ENCODE measurements at regions not wholly inside any gene's neighbourhood (a gene's known extent, or its start where the extent isn't known, plus 50 kb on each side); places are given as distances from the start of the nearest gene placed in this dataset.
"Not testable (repeated sequence)": the region's sequence is repeated elsewhere in the genome, so short reads cannot be mapped to it uniquely, and the experiment has no call there.

DNA sequence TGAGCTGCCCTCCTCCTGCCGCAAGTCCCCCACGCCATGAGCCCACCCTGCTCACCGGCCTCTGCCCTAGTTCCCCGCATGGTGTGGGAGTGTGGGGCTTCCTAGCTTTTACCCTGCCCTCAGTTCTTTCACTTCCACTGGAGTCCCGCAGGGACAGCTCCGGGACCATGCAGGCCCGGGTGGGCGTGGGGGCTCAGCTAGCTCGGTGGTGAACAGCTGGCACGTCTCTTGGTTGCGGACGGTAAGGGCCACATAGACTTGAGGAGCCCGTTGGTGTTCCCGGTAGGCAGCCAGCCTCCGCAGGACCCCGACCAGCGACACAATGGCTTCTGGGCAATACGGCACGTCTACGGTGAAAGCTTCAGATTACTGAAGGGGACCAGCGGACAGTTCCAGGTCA is 108.9 kb upstream of the CCZ1B start:
- DNase-seq (ENCODE audit: low spot score): no peak
- intact Hi-C loops (cut with DNase I): no loop called here
- ATAC-seq: no peak

DNA sequence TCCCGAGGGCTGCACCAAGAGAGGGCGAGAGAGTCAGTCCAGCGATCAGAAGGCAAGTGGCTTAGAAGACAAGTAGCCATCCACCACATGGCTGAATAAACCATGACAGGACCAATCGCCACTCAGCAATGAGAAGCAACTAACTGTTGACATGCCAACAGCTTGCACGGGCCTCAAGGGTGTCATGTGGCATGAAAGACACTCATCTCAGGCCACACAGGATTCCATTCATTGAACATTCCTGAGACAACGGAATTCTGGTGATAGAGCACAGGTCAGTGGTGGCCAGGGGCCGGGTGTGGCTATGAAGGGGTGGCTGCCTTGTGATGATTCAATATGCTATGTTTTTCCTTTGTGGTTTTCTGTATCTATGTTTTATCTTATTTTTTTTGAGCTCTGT is 110.6 kb upstream of the CCZ1B start:
- DNase-seq (ENCODE audit: low spot score); ATAC-seq; intact Hi-C loops (cut with DNase I): not testable (repeated sequence)

DNA sequence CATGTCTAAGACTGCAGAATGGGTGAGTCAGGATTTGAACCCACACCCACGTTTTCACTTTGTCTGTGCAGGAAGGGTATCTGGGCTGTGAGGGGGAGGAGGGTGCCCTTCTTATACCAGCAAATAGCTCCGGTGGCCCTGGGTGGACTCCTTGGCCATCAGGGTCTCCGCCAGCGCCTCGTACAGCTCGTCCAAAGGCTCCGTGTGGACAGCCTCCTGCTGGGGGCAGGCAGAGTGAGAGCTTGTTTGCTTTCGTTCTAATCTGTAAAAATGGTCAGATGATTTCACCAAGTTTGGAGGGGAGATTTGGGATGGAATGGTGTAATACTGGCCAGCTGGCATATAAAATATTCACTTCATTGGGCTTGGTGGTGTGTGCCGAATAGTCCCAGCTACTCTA is 111.7 kb upstream of the CCZ1B start:
- intact Hi-C loops (cut with DNase I); DNase-seq (ENCODE audit: low spot score); ATAC-seq: not testable (repeated sequence)

DNA sequence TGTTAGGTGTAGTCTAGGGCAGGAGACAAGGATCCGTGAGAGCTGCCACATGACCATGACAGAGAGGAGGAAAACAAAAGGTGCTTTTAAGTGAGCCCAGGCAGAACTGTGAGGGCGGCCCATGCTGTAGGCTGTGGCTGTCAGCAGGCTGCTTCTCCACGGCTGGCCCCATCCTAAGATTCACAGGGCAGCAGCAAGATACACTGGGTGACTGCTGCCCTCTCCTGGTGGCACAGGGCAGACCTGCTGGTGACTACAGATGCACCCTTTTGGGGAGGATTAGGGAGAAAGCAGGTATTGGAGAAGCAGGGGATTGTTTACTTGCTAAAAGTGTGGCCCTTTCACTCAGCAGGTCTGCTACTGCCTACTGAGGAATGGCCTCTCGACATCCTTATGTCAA is 112.2 kb upstream of the CCZ1B start:
- DNase-seq (ENCODE audit: low spot score); intact Hi-C loops (cut with DNase I); ATAC-seq: not testable (repeated sequence)

DNA sequence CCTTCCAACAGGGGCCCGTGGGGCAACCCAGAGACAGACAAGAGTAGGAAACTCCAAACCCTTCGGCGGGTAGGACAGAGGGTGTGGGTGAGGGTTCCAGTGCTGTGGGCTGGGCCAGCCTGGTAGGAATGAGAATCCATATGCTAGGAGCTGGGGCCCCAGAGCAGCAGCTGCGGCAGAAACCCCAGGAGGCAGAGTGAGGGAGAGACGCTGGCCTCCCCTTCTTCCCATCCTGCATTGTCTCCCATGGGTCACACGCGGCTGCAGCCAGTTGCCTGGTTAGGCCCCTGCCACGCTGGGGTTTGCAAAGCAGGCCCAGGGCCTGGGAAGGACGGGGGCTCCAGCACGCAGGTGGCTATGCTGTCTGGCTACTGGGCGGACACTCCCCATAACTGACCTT is 113.1 kb upstream of the CCZ1B start:
- DNase-seq (ENCODE audit: low spot score); intact Hi-C loops (cut with DNase I); ATAC-seq: not testable (repeated sequence)

DNA sequence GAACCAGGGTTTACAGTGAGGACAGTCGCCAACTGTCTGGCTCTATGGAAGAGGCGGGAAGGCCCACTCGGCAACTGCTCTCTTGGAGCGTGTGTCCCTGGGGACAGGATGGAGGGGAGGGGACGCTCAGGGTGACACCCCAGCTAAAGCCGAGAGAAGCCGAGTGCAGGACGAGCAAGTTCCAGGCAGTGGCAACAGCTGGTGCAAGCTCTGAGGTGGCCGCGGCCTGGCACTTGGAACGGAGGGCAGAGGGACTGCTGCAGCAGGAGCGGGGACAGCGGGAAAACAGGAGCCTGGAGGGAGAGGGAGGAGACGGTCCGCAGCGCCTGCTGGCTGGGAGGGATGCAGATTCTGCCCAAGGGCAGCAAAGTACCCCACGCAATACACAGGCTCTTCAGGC is 113.8 kb upstream of the CCZ1B start:
- intact Hi-C loops (cut with DNase I); DNase-seq (ENCODE audit: low spot score); ATAC-seq: not testable (repeated sequence)

DNA sequence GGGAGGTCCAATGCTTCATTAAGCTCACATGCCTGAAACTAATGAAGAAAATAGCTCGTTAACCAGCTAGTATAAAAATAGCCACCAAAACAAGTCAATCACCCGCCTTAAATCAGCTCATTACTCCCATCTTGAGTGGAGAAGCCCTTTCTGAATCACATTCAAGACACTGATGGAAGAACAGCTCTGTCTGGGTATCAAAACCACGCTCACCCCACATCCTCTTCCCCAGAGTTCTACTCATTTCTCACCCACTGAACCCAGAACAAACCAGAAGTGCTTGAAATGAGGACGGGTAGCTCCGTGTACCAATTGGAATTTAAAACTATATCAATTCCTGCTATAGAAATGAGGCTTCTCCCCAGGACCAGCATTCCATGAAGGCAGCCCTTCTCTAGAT is 120.8 kb upstream of the CCZ1B start:
- ATAC-seq; intact Hi-C loops (cut with DNase I); DNase-seq (ENCODE audit: low spot score): not testable (repeated sequence)

DNA sequence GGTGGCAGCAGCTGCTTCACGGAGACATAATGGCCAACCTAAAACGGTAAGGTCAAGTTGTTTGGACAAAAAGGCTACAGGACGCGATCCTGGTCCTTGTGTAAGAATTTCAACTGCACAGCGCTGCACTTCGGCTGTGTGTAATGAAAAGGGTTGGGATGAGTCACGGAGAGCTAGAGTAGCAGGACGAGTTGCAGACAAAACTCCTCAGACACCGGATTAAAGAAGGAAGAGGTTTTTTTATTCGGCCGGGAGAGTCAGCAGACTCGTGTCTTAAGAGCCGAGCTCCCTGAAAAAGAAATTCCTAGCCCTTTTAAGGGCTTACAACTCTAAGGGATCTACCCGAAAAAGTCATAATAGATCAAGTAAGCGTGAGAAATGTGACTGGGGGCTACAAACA is 124.2 kb upstream of the CCZ1B start:
- intact Hi-C loops (cut with DNase I); ATAC-seq; DNase-seq (ENCODE audit: low spot score): not testable (repeated sequence)

DNA sequence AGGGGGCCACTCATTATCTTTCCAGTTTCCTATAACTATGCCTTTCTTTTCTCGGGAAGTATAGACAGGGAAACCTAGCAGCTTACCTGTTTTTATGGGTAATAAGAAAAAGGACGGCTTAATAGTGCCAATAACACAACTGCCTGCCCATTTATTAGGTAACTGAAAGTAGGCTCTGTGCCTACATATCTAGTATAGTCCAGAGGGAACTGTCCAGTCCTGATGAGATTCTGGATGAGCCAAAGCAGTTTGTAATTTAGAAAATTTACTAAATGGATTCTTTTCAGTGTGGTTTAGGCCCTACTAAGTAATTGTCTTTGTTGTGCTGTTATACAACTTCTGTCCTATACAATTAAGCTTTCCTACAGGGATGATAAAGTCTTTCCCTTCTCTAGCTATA is 125.5 kb upstream of the CCZ1B start:
- ATAC-seq; DNase-seq (ENCODE audit: low spot score); intact Hi-C loops (cut with DNase I): not testable (repeated sequence)

DNA sequence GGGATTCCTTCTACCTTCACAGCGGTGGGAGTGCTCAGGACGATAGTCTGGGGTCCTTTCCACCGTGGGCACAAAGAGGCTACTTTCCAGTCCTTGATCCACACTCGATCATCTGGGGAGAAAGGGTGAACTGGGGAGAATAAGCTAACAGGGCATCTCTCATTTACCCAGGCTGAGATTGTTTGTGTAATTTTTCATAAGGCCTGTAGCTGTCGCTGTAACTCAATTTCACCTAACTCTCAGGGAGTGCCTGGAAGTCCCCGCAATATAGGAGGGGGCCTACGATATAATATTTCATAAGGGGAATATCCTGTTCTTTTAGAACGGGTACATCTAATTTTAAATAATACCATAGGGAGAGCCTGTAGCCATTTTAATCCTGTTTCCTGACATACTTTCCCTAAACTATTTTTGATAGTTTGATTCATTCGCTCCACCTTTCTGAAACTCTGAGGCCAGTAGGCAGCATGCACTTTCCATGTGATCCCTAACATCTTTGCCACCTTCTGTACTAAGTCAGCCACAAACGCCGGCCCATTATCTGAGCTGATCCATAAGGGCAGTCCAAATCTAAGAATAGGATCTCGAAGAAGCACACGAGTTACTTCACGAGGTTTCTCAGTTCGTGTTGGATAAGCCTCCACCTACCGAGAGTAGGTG is 127.2 kb upstream of the CCZ1B start:
- ATAC-seq; intact Hi-C loops (cut with DNase I); DNase-seq (ENCODE audit: low spot score): not testable (repeated sequence)

DNA sequence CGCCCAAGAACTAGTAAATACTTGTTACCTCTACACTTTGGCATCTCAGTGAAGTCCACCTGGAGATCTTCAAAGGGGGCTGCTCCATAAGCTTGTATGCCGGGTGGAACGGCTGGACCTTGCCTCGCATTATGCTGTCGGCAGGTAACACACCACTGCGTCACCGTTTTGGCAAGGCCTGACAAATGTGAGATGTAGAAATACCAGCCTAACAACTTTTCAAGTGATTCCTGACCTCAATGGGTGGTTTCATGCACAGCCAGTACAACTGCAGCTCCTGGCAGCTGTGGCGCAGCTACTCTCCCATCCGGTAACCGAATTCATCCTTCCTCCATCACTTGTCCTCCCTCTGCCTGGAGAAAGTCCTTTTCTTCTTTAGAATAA is 127.7 kb upstream of the CCZ1B start:
- intact Hi-C loops (cut with DNase I); DNase-seq (ENCODE audit: low spot score); ATAC-seq: not testable (repeated sequence)

DNA sequence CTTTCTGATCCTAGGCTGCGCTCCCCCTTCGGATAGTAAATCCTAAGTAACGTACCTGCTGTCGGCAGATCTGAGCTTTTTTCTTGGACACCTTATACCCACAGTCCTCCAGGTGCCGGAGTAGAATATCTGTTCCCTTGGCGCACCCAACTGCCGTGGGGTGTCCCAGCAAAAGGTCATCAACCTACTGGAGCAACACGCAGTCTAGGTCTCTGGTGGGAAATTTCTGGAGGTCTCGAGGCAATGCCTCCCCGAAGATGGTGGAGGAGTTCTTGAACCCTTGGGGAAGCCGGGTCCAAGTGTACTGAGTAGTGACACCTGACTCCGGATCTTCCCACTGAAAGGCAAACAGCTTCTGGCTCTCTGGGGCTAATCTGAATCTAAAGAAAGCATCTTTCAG is 129.3 kb upstream of the CCZ1B start:
- DNase-seq (ENCODE audit: low spot score); ATAC-seq; intact Hi-C loops (cut with DNase I): not testable (repeated sequence)

DNA sequence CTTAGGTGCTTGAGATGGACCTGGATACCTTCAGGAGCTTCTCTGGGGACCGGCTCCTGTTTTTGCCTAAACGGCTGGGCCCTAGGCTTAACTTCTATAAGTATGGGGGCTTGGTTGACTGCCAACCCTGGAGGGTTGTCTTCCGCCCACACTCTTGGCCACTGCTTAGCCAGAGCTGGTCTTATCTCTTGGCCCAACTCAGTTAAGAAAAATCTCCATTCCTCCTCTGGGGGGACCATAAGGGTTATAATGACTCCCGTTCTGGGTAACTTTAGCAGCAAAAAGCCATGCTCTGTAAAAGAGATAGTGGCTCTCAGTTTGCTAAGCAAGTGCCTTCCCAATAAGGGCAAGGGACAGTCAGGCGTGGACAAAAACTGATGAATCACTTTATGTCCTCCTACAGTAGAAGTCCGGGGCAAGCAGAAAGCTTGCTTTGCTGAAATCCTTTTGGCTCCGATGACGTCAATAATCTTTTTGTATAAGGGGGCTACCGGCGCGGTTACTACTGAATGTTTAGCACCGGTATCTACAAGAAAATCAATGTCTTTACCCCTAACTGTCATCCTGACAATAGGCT is 130.0 kb upstream of the CCZ1B start:
- intact Hi-C loops (cut with DNase I); ATAC-seq; DNase-seq (ENCODE audit: low spot score): not testable (repeated sequence)

DNA sequence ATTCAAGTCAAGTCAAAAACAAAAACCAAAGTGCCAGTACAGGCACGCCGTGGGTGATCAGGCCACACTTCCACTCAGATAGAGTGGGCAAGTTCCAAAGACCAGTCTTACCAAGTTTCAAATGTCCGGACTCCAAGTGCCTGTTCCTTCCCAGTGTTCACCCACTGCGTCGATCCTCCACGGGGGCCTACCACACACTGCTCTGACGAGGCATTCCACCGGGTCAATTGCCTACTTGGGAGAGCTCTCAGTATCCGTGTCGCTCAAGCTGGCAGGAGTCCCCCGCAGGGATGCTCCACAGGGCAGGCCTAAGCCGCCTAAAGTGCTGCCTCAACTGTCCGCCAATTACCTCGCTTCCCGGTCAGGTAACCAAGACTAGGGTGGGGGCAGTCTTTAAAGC is 132.3 kb upstream of the CCZ1B start:
- DNase-seq (ENCODE audit: low spot score); intact Hi-C loops (cut with DNase I); ATAC-seq: not testable (repeated sequence)

DNA sequence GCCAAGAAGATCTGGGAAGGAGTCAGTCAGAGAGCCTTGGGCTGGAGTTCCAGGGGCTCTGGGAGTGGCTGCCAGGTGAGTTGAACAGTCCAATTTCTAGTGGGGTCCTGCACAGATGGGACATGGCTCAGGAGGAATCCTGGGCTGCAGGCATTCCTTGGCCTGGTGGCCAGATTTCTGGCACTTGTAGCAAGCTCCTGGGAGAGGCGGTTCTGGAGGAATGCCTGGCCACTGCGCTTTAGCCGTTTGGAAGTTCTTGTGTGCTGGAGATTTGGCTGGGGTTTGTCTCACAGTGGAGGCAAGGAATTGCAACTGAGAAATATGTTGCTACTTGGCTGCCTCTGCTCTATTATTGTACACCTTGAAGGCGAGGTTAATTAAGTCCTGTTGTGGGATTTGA is 133.9 kb upstream of the CCZ1B start:
- ATAC-seq; DNase-seq (ENCODE audit: low spot score); intact Hi-C loops (cut with DNase I): not testable (repeated sequence)

DNA sequence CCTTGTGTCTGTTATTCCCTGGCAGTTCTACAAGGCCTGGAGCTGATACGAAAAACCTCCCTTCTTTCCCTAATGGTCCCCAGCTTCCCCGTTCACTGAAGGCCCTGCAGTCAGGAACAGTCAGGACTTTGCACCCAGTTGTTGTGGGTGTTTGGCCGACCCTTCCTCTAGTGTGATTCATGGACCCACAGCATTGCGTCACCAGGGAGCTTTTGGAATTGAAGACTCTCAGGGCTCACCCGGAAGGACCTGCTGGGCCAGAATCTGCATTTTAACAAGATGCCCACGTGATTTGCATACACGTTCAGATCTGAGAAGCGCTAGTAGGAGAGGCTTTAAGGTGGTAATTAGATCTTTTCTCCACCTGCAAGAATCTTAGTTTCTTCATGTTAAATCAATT is 136.8 kb upstream of the CCZ1B start:
- ATAC-seq; DNase-seq (ENCODE audit: low spot score); intact Hi-C loops (cut with DNase I): not testable (repeated sequence)

DNA sequence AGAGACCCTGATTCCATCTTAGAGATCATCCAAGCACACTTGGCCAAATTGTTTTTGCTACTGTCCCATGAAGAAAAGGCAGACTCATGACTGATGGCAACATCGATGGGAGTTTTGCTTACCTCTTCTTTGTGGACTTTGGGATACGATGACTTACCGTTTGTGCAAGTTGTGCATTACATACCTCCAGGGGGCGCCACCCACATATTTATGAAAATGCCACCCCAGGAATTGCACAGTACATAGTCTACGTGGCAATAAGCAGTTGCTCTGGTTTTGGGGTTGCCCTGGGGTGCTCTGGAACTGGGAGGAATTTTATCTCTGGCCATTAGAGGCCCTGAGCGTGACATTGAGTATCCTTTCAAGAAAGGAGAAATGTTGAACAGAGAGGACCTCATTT is 139.0 kb upstream of the CCZ1B start:
- intact Hi-C loops (cut with DNase I); ATAC-seq; DNase-seq (ENCODE audit: low spot score): not testable (repeated sequence)

DNA sequence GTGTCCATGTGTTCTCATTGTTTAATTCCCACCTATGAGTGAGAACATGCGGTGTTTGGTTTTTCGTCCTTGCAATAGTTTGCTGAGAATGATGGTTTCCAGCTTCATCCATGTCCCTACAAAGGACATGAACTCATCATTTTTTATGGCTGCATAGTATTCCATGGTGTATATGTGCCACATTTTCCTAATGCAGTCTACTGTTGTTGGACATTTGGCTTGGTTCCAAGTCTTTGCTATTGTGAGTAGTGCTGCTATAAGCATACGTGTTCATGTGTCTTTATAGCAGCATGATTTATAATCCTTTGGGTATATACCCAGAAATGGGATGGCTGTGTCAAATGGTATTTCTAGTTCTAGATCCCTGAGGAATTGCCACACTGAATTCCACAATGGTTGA is 144.1 kb upstream of the CCZ1B start:
- DNase-seq (ENCODE audit: low spot score); intact Hi-C loops (cut with DNase I); ATAC-seq: not testable (repeated sequence)

DNA sequence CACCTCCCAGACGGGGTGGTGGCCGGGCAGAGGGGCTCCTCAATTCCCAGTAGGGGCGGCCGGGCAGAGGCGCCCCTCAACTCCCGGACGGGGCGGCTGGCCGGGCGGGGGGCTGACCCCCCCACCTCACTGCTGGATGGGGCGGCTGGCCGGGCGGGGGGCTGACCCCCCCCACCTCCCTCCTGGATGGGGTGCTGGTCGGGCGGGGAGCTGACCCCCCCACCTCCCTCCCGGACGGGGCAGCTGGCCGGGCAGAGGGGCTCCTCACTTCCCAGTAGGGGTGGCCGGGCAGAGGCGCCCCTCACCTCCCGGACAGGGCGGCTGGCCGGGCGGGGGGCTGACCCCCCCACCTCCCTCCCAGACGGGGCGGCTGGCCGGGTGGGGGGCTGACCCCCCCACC is 148.8 kb upstream of the CCZ1B start:
- intact Hi-C loops (cut with DNase I); DNase-seq (ENCODE audit: low spot score); ATAC-seq: not testable (repeated sequence)

DNA sequence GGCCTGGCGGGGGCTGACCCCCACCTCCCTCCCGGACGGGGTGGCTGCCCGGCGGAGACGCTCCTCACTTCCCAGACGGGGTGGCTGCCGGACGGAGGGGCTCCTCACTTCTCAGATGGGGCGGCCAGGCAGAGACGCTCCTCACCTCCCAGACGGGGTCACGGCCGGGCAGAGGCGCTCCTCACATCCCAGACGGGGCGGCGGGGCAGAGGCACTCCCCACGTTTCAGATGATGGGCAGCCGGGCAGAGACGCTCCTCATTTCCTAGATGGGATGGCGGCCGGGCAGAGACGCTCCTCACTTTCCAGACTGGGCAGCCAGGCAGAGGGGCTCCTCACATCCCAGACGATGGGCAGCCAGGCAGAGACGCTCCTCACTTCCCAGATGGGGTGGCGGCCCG is 149.3 kb upstream of the CCZ1B start:
- intact Hi-C loops (cut with DNase I); DNase-seq (ENCODE audit: low spot score); ATAC-seq: not testable (repeated sequence)

Data from sciatic nerve (tissue), 2 donors.